Neural cell (in vitro differentiated cells): ENCODE measurements at regions not wholly inside any gene's neighbourhood (a gene's known extent, or its start where the extent isn't known, plus 50 kb on each side); places are given as distances from the start of the nearest gene placed in this dataset.

Experiments
- H2AFZ ChIP-seq: fragments of 200-600, 300-800 bp; sonication (generic), shearing (Covaris generic); 2 replicates; pipeline ENCODE4 v1.6.0; 2014; ENCODE audit warnings: low read depth, mild to moderate bottlenecking, antibody characterized with exemption, low read length, moderate library complexity
- H3F3A ChIP-seq: fragments of 200-600 bp; shearing (Covaris generic); 2 replicates; pipeline ENCODE4 v1.6.1; 2016; ENCODE audit warnings: mild to moderate bottlenecking, moderate library complexity, mixed read lengths, antibody characterized with exemption, low read length; ENCODE audit not compliant: insufficient read depth, poor library complexity, severe bottlenecking
- H3K27ac ChIP-seq: fragments of 200-600, 300-800 bp; sonication (generic), shearing (Covaris generic); 2 replicates; pipeline ENCODE4 v1.5.1; 2014; ENCODE audit warnings: mild to moderate bottlenecking, low read length, moderate library complexity
- H3K27me3 ChIP-seq: fragments of 300-800, 200-600 bp; sonication (generic), shearing (Covaris generic); 2 replicates; pipeline ENCODE4 v1.6.0; 2014; ENCODE audit warnings: mild to moderate bottlenecking, low read depth, low read length, moderate library complexity; ENCODE audit not compliant: insufficient read depth
- H3K36me3 ChIP-seq: fragments of 300-800, 200-600 bp; sonication (generic), shearing (Covaris generic); 2 replicates; pipeline ENCODE4 v1.5.1; 2014; ENCODE audit warnings: mild to moderate bottlenecking, antibody characterized with exemption, low read length, moderate library complexity; ENCODE audit not compliant: insufficient read depth
- H3K4me2 ChIP-seq: fragments of 300-800, 200-600 bp; sonication (generic), shearing (Covaris generic); 2 replicates; pipeline ENCODE4 v1.6.0; 2014; ENCODE audit warnings: mild to moderate bottlenecking, low read length
- H3K4me3 ChIP-seq: fragments of 300-800, 200-600 bp; sonication (generic), shearing (Covaris generic); 2 replicates; pipeline ENCODE4 v1.5.1; 2014; ENCODE audit warnings: mild to moderate bottlenecking, low read length, moderate library complexity
- H3K79me2 ChIP-seq: fragments of 200-600 bp; shearing (Covaris generic); replicated peaks from 2 replicates; pipeline ENCODE4 v1.6.0; 2014; ENCODE audit warnings: mild to moderate bottlenecking, low read length, moderate library complexity; ENCODE audit not compliant: insufficient read depth
- H3K9ac ChIP-seq: fragments of 300-800, 200-600 bp; sonication (generic), shearing (Covaris generic); 2 replicates; pipeline ENCODE4 v1.6.1; 2016; ENCODE audit warnings: mild to moderate bottlenecking, low read length, mixed read lengths
- H3K9me2 ChIP-seq: fragments of 200-600 bp; shearing (Covaris generic); 2 replicates; pipeline ENCODE4 v1.6.1; 2016; ENCODE audit warnings: mild to moderate bottlenecking, low read length, mixed read lengths; ENCODE audit not compliant: insufficient read depth
- H3K9me3 ChIP-seq: fragments of 200-600, 300-800 bp; sonication (generic), shearing (Covaris generic); 2 replicates; pipeline ENCODE4 v1.6.1; 2016; ENCODE audit warnings: mild to moderate bottlenecking, mixed run types, low read length, moderate library complexity, mixed read lengths
- H4K20me1 ChIP-seq: fragments of 200-600 bp; shearing (Covaris generic); 2 replicates; pipeline ENCODE4 v1.6.1; 2016; ENCODE audit warnings: mild to moderate bottlenecking, mixed run types; ENCODE audit not compliant: insufficient read depth
- EP300 ChIP-seq: fragments of 450-650 bp; conservative IDR thresholded peaks from 2 replicates; pipeline ENCODE4 v1.6.1; 2014; ENCODE audit warnings: antibody characterized with exemption, mild to moderate bottlenecking, moderate library complexity; ENCODE audit not compliant: poor library complexity, severe bottlenecking
- EZH2 ChIP-seq: fragments of 200-600, 300-800 bp; shearing (Covaris generic), sonication (generic); IDR thresholded peaks from 2 replicates; pipeline ENCODE4 v1.6.1; 2014; ENCODE audit warnings: antibody characterized with exemption, low read length, borderline replicate concordance, mild to moderate bottlenecking; ENCODE audit not compliant: insufficient read depth, poor library complexity, severe bottlenecking
- MXI1 ChIP-seq: fragments of 450-650 bp; conservative IDR thresholded peaks from 2 replicates; pipeline ENCODE4 v1.6.1; 2014; ENCODE audit warnings: antibody characterized with exemption, mild to moderate bottlenecking; ENCODE audit not compliant: poor library complexity, severe bottlenecking
- POLR2AphosphoS5 ChIP-seq: IDR thresholded peaks from 2 replicates; pipeline ENCODE4 v1.6.1; 2012
- RAD21 ChIP-seq: fragments of 450-650 bp; conservative IDR thresholded peaks from 2 replicates; pipeline ENCODE4 v1.6.1; 2014; ENCODE audit warnings: antibody characterized with exemption, mild to moderate bottlenecking, moderate library complexity
- SMC3 ChIP-seq: fragments of 450-650 bp; conservative IDR thresholded peaks from 2 replicates; pipeline ENCODE4 v1.6.1; 2014; ENCODE audit warnings: antibody characterized with exemption, mild to moderate bottlenecking, moderate library complexity; ENCODE audit not compliant: poor library complexity
- TAF1 ChIP-seq: IDR thresholded peaks from 2 replicates; pipeline ENCODE4 v1.6.1; 2012; ENCODE audit warnings: low read depth
- TF ChIP-seq, protein P1 (sequence below): fragments of 450-650 bp; IDR thresholded peaks from 2 replicates; pipeline ENCODE4 v1.5.1; 2014; ENCODE audit warnings: antibody characterized with exemption, mild to moderate bottlenecking, moderate library complexity; ENCODE audit not compliant: poor library complexity, severe bottlenecking
- TF ChIP-seq, protein P2 (sequence below): IDR thresholded peaks from 2 replicates; pipeline ENCODE4 v1.6.1; 2012; ENCODE audit warnings: borderline replicate concordance

DNA sequence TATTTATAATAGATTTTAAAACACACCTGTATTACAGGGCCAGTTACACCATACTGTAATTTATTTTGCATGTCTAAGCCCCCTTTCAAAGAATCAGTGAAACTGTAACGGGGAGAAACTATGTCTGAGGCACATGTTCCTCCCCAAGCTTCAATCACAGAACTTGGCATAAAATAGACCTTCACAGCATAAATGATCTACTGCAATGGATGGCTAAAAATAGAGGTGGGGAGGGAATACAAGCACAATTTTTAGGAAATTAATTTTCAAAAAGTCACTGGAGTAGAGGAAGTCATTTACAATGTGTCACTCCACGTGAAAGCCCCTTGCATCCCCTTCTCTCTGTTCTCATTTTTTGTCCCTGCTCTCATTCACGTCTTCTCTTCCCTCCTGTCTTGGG, 385.2 kb downstream of the TNS3 start:
- no peak overlapping the region for H3K9ac ChIP-seq
- H3K79me2 ChIP-seq, result no peaks in the 10 kb centered on the region
- no peak overlapping the region for H3K4me2 ChIP-seq
- H3K27ac ChIP-seq, result no peak overlapping the region
- no peak for TF ChIP-seq MXI1
- TF ChIP-seq POLR2AphosphoS5, result no peak
- TF ChIP-seq RAD21, result no peak
- TF ChIP-seq, protein P1, sequence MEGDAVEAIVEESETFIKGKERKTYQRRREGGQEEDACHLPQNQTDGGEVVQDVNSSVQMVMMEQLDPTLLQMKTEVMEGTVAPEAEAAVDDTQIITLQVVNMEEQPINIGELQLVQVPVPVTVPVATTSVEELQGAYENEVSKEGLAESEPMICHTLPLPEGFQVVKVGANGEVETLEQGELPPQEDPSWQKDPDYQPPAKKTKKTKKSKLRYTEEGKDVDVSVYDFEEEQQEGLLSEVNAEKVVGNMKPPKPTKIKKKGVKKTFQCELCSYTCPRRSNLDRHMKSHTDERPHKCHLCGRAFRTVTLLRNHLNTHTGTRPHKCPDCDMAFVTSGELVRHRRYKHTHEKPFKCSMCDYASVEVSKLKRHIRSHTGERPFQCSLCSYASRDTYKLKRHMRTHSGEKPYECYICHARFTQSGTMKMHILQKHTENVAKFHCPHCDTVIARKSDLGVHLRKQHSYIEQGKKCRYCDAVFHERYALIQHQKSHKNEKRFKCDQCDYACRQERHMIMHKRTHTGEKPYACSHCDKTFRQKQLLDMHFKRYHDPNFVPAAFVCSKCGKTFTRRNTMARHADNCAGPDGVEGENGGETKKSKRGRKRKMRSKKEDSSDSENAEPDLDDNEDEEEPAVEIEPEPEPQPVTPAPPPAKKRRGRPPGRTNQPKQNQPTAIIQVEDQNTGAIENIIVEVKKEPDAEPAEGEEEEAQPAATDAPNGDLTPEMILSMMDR, result no peak
- TF ChIP-seq, protein P2, sequence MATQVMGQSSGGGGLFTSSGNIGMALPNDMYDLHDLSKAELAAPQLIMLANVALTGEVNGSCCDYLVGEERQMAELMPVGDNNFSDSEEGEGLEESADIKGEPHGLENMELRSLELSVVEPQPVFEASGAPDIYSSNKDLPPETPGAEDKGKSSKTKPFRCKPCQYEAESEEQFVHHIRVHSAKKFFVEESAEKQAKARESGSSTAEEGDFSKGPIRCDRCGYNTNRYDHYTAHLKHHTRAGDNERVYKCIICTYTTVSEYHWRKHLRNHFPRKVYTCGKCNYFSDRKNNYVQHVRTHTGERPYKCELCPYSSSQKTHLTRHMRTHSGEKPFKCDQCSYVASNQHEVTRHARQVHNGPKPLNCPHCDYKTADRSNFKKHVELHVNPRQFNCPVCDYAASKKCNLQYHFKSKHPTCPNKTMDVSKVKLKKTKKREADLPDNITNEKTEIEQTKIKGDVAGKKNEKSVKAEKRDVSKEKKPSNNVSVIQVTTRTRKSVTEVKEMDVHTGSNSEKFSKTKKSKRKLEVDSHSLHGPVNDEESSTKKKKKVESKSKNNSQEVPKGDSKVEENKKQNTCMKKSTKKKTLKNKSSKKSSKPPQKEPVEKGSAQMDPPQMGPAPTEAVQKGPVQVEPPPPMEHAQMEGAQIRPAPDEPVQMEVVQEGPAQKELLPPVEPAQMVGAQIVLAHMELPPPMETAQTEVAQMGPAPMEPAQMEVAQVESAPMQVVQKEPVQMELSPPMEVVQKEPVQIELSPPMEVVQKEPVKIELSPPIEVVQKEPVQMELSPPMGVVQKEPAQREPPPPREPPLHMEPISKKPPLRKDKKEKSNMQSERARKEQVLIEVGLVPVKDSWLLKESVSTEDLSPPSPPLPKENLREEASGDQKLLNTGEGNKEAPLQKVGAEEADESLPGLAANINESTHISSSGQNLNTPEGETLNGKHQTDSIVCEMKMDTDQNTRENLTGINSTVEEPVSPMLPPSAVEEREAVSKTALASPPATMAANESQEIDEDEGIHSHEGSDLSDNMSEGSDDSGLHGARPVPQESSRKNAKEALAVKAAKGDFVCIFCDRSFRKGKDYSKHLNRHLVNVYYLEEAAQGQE, result no peak
- no peak for TF ChIP-seq EZH2
- TF ChIP-seq SMC3, result no peak
- TF ChIP-seq EP300, result no peak
- no peak for TF ChIP-seq TAF1
- H3K36me3 ChIP-seq, result no peaks in the 10 kb centered on the region
- H3K9me3 ChIP-seq, result no peaks in the 10 kb centered on the region
- H3K9me2 ChIP-seq, result no peaks in the 10 kb centered on the region
- H3K27me3 ChIP-seq, result no peaks in the 10 kb centered on the region
- H4K20me1 ChIP-seq, result no peaks in the 10 kb centered on the region
- no peak overlapping the region for H2AFZ ChIP-seq
- no peak overlapping the region for H3K4me3 ChIP-seq
- H3F3A ChIP-seq, result no peaks in the 10 kb centered on the region

DNA sequence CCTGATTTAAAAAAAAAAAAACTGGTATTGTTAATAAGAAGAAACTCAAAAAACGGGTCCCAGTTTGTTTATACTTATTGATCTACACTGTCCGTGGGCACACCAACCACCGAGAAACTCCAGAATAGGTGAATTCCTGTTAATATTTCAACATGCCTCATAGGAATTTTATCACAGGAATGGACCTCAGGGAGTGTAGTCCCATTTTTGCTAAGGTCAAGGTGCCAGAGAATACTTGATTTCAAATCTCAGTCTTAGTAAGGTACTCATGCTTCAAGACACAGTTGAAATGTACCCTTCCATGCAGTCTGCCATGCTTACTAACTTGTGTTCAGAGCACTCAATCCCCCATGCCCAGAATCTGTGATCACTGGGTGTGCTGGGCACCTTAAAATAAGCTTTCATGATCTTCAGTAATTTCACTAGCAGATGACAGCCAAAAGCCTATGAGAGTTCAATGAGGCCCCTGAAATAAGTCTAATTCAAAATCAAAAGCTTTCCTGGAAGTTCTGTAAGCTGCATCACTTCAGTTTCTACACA, 385.7 kb downstream of the TNS3 start:
- H3K27ac ChIP-seq, result no peak overlapping the region
- no peak overlapping the region for H2AFZ ChIP-seq
- H3K79me2 ChIP-seq, result no peaks in the 10 kb centered on the region
- H4K20me1 ChIP-seq, result no peaks in the 10 kb centered on the region
- no peak overlapping the region for H3K9ac ChIP-seq
- no peak overlapping the region for H3K4me2 ChIP-seq
- H3K4me3 ChIP-seq, result no peak overlapping the region
- no peaks in the 10 kb centered on the region for H3K9me2 ChIP-seq
- no peaks in the 10 kb centered on the region for H3K36me3 ChIP-seq
- TF ChIP-seq, protein P2, result no peak
- TF ChIP-seq RAD21 (no peak), POLR2AphosphoS5 (no peak), EP300 (no peak), MXI1 (no peak), EZH2 (no peak), TAF1 (no peak), SMC3 (no peak)
- TF ChIP-seq, protein P1, result no peak
- no peaks in the 10 kb centered on the region for H3K9me3 ChIP-seq
- no peaks in the 10 kb centered on the region for H3K27me3 ChIP-seq
- no peaks in the 10 kb centered on the region for H3F3A ChIP-seq
